Aorta (tissue), 5 donors: ENCODE measurements at regions not wholly inside any gene's neighbourhood (a gene's known extent, or its start where the extent isn't known, plus 50 kb on each side); places are given as distances from the start of the nearest gene placed in this dataset.

Experiments
- ATAC-seq: fragments of 200-7000 bp; cut with Tn5 transposase; one replicate; pipeline ENCODE4 v1.9.1; 2022; ENCODE audit warnings: moderate library complexity; ENCODE audit not compliant: low FRiP score
- DNase-seq, 2 donors: peaks; one replicate each; pipeline ENCODE4 v3.0.0-alpha.2; 2020
- H3K27ac ChIP-seq, 2 donors: one replicate each; pipeline ENCODE4 v1.5.1; 2013; ENCODE audit warnings: low read length in 2 of 2, mild to moderate bottlenecking in 2 of 2, moderate library complexity in 2 of 2, control low read depth in 1 of 2, inconsistent platforms in 1 of 2, low read depth in 1 of 2
- H3K27me3 ChIP-seq, 2 donors: one replicate each; pipeline ENCODE4 v1.6.1; 2013; ENCODE audit warnings: control low read depth in 1 of 2, low read length in 1 of 2, mild to moderate bottlenecking in 1 of 2, moderate library complexity in 1 of 2; ENCODE audit not compliant: insufficient read depth in 2 of 2, control insufficient read depth in 1 of 2
- H3K36me3 ChIP-seq, 2 donors: one replicate each; pipeline ENCODE4 v1.6.1; 2013; ENCODE audit warnings: control low read depth in 1 of 2, low read length in 1 of 2, mild to moderate bottlenecking in 1 of 2; ENCODE audit not compliant: insufficient read depth in 2 of 2, control insufficient read depth in 1 of 2
- H3K4me1 ChIP-seq, 2 donors: one replicate each; pipeline ENCODE4 v1.6.1; 2013; ENCODE audit warnings: low read length in 2 of 2, control low read depth in 1 of 2, mild to moderate bottlenecking in 1 of 2, moderate library complexity in 1 of 2; ENCODE audit not compliant: insufficient read depth in 2 of 2, control insufficient read depth in 1 of 2
- H3K4me3 ChIP-seq, 2 donors: one replicate each; pipeline ENCODE4 v1.5.1; 2013; ENCODE audit warnings: low read length in 2 of 2, control low read depth in 1 of 2, mild to moderate bottlenecking in 1 of 2
- H3K9me3 ChIP-seq: one replicate; pipeline ENCODE4 v1.6.1; 2013; ENCODE audit warnings: mild to moderate bottlenecking, low read length; ENCODE audit not compliant: control insufficient read depth
- WGBS, 2 donors: extraction: QIAGEN DNeasy Blood & Tissue Kit; methylation state at CpG; one replicate each; pipeline ENCODE4 v1.1.7; 2013; 5-methylcytosine and 5-hydroxymethylcytosine counted together
- intact Hi-C, 2 donors: fragments of 100-400 bp; cut with DNase I; formaldehyde crosslinking; loops; one replicate each; pipeline versions ENCODE4 v1.14.2 to v1.15.0; 2022
- donor health status: healthy with polysubstance abuse.
- donor health status: Bipolar disorder and iron deficiency.
- donor health status: DM: no; HTN: no; CAD: no.
- donor health status: DM: no; HTN: no; CAD: no.
- donor health status: DM: yes; HTN: yes; CAD: no.

GRCh38 chr4:188876881-188877280 is 737.6 kb downstream of the TRIML1 start:
- Histone ChIP-seq H3K9me3 (no peaks in the 10 kb centered on the region), H3K27ac (no peak overlapping the region), H3K4me3 (no peak overlapping the region), H3K36me3 (no peaks in the 10 kb centered on the region), H3K27me3 (no peaks in the 10 kb centered on the region), H3K4me1 (no peaks in the 10 kb centered on the region)
- ATAC-seq (no peak), DNase-seq (no peak)
- WGBS, 2 donors: 49 to 80% methylated on average over 3 of the region's 3 CpGs
- intact Hi-C loops: no loop called here

- intact Hi-C loops: no loop called here
- 6% methylated on average over 2 of the region's 2 CpGs for WGBS, 2 donors
- Histone ChIP-seq H3K9me3 (no peaks in the 10 kb centered on the region), H3K27me3 (no peaks in the 10 kb centered on the region), H3K4me1 (no peaks in the 10 kb centered on the region), H3K4me3 (no peak overlapping the region), H3K27ac (no peak overlapping the region), H3K36me3 (no peaks in the 10 kb centered on the region)
- ATAC-seq (no peak), DNase-seq (no peak)
These were observed 740.4 kb downstream of the TRIML1 start for GRCh38 chr4:188879598-188879997.

DNA sequence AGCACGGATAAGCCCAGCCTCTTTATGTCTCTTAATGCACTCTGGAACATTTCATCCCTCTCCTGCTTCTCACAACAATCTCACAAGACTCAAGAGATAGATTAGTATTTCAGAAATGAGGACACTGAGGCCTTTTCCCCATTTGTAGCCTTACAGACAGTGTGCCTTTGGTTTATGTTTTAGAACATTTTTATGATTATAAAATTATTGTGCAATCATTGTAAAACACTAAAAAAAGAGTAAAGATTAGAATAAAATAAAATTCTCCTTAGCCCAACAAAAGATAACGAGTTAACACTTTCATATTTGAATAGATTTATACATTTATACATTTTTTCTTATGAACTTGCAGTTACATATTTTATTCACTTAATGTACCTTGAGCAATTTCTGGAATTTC is 748.7 kb downstream of the TRIML1 start:
- H3K27me3 ChIP-seq: no peaks in the 10 kb centered on the region
- H3K4me3 ChIP-seq: no peak overlapping the region
- H3K9me3 ChIP-seq: no peaks in the 10 kb centered on the region
- 81 to 89% methylated on average over 2 of the region's 2 CpGs for WGBS, 2 donors
- no peaks in the 10 kb centered on the region for H3K36me3 ChIP-seq
- no peak for ATAC-seq
- H3K4me1 ChIP-seq: no peaks in the 10 kb centered on the region
- DNase-seq: no peak
- intact Hi-C loops: no loop called here
- H3K27ac ChIP-seq: no peak overlapping the region

DNA sequence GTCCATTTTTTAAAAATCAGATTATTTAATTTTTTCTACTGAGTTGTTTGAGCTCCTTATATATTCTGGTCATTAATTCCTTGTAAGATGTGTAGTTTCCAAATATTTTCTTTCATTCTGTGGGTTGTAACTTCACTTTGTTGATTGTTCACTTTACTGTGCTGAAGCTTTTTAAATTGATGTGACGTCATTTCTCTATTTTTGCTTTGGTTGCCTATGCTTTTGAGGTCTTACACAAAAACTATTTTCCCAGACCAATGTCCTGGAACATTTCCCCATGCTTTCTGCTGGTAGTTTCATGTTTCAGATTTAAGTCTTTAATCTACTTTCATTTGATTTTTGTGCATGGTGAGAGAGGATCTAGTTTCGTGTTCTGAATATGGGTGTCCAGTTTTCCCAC is 753.6 kb downstream of the TRIML1 start:
- H3K4me1 ChIP-seq: no peaks in the 10 kb centered on the region
- H3K27me3 ChIP-seq: no peaks in the 10 kb centered on the region
- DNase-seq (no peak), ATAC-seq (no peak)
- no peaks in the 10 kb centered on the region for H3K9me3 ChIP-seq
- H3K4me3 ChIP-seq: no peak overlapping the region
- no peaks in the 10 kb centered on the region for H3K36me3 ChIP-seq
- intact Hi-C loops: no loop called here
- no peak overlapping the region for H3K27ac ChIP-seq
- WGBS, 2 donors: 82 to 87% methylated on average over 2 of the region's 2 CpGs

DNA sequence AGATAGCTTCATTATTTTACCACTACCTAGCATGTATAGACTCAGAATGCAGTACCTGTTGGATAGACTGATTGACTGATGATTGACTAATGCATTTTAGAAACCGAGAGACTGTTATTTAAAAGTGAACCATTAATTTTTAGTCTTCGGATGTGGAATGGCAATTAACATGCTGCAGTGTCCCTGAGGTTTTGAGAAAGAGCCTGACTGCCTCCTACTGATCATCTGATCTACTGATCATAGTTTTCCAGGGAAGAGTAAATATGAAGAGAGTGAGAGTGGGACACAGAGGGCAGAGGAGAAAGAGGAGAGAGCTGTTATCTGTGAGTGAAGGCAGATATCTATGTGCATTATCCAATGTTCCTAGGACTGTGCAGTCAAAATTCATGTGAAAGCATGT is 764.7 kb downstream of the TRIML1 start:
- H3K27ac ChIP-seq: no peak overlapping the region
- no peak for DNase-seq
- no peak for ATAC-seq
- peaks cover 2% of the 10 kb centered on the region for H3K9me3 ChIP-seq
- no peaks in the 10 kb centered on the region for H3K27me3 ChIP-seq
- no peak overlapping the region for H3K4me3 ChIP-seq
- 53 to 58% methylated on average over 2 of the region's 2 CpGs for WGBS, 2 donors
- no peaks in the 10 kb centered on the region for H3K4me1 ChIP-seq
- intact Hi-C loops: no loop called here
- no peaks in the 10 kb centered on the region for H3K36me3 ChIP-seq

- Histone ChIP-seq H3K27ac (no peak overlapping the region), H3K36me3 (no peaks in the 10 kb centered on the region), H3K4me3 (no peak overlapping the region), H3K4me1 (no peaks in the 10 kb centered on the region), H3K27me3 (no peaks in the 10 kb centered on the region), H3K9me3 (peaks cover 2% of the 10 kb centered on the region)
- no peak for ATAC-seq
- intact Hi-C loops: no loop called here
- WGBS, 2 donors: 89 to 92% methylated on average over 10 to 12 of the region's 12 CpGs
- DNase-seq: no peak
These were observed 765.4 kb downstream of the TRIML1 start for GRCh38 chr4:188904617-188905016.

DNA sequence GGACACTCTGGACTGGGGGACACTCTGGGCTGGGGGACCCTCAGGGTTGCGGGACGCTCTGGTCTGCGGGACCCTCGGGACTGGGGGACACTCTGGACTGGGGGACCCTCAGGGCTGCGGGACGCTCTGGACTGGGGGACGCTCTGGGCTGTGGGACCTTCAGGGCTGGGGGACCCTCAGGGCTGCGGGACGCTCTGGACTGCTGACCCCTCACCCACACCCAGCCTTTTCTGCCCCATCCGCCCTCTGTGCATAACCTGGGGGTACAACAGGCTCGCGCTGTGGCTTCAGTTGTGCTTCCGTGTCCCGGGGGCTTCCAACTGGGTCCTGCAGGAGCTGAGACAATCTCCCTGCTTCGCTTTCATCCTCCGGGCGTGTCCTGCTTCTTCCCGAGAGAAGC is 766.0 kb downstream of the TRIML1 start:
- Histone ChIP-seq H3K27me3 (no peaks in the 10 kb centered on the region), H3K36me3 (no peaks in the 10 kb centered on the region), H3K9me3 (peaks cover under 1% of the 10 kb centered on the region), H3K27ac (no peak overlapping the region), H3K4me1 (no peaks in the 10 kb centered on the region), H3K4me3 (no peak overlapping the region)
- no peak for DNase-seq
- WGBS, 2 donors: 88 to 91% methylated on average over 16 to 18 of the region's 18 CpGs
- intact Hi-C loops: no loop called here
- ATAC-seq: no peak

- ATAC-seq: no peak
- intact Hi-C loops: no loop called here
- no peaks in the 10 kb centered on the region for H3K9me3 ChIP-seq
- no peak overlapping the region for H3K27ac ChIP-seq
- DNase-seq: no peak
- no peak overlapping the region for H3K4me3 ChIP-seq
- no peaks in the 10 kb centered on the region for H3K36me3 ChIP-seq
- no peaks in the 10 kb centered on the region for H3K4me1 ChIP-seq
- no peaks in the 10 kb centered on the region for H3K27me3 ChIP-seq
- WGBS, 2 donors: 86 to 90% methylated on average over 5 of the region's 5 CpGs
These were observed 772.0 kb downstream of the TRIML1 start for GRCh38 chr4:188911199-188911598.

DNA sequence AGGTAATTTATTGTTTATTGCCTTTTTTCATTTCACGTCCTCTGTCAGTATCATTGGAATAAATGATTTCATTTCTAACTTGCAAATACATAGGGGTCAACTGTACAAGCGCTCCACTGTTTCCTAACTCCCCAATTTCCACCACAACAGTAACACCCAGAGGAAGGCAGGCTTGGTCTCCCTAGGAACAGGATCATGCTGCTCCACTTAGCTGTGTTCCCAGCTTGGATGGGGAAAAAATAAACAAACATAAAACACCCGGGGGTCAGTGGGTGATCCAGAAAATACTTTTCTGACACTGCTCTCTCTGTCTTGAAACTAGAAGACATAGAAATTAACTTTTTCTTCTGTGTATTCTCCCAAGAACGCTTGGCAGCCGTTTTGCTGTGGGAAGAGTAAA is 772.5 kb downstream of the TRIML1 start:
- H3K4me1 ChIP-seq: no peaks in the 10 kb centered on the region
- H3K36me3 ChIP-seq: no peaks in the 10 kb centered on the region
- intact Hi-C loops: no loop called here
- 51 to 57% methylated on average over 5 of the region's 5 CpGs for WGBS, 2 donors
- H3K27me3 ChIP-seq: no peaks in the 10 kb centered on the region
- no peak overlapping the region for H3K4me3 ChIP-seq
- H3K27ac ChIP-seq: no peak overlapping the region
- ATAC-seq: no peak
- DNase-seq: no peak
- H3K9me3 ChIP-seq: no peaks in the 10 kb centered on the region
